ENCODE measurements at regions not wholly inside any gene's neighbourhood (a gene's known extent, or its start where the extent isn't known, plus 50 kb on each side); places are given as distances from the start of the nearest gene placed in this dataset.

DNA sequence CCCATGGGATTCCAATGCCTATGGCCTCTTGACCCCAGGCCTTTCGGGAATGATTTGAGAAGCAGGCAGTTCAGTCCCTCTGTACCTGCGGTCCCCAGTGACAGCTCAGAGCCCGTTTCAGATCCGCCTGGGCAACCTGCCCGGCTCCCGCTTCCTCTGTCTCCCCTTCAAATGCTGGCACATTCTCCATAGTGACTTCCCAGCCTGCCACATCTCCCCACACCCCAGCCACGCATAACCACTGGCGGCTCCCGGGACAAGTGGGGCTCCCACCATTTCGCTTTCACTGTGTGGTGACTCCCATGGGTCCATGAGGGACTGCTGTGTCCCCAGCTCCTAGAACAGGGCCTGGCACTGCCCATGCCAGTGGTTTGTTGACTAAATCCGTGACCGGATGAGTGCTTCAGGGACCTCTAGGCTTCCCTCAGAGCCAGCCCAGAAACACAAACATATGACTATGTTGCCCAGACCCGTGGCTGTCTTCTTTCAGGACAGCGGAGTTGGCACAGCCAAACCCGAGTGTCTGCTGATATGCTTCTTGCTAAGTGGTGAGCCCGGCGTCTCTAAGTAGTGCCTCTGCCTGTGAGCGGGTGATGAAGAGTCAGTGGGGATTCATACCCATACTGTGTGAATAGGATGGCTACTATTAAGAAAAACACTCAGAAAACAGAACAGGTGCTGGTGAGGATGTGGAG is 91.2 kb downstream of the GLI2 start:
- no peak for DNase-seq (ENCODE audit: low spot score)
- H3K4me3 ChIP-seq (ENCODE audit: severe bottlenecking), result no peak overlapping the region
- no peaks in the 10 kb centered on the region for H3K27me3 ChIP-seq (ENCODE audit: insufficient read depth, poor library complexity, severe bottlenecking)
- no peaks in the 10 kb centered on the region for H3K9me3 ChIP-seq (ENCODE audit: severe bottlenecking)
- no peaks in the 10 kb centered on the region for H3K4me1 ChIP-seq (ENCODE audit: insufficient read depth, poor library complexity, severe bottlenecking)
- ATAC-seq (ENCODE audit: low read depth), result no peak
- H3K27ac ChIP-seq (ENCODE audit: poor library complexity, severe bottlenecking), result no peak overlapping the region
- TF ChIP-seq, protein P1, sequence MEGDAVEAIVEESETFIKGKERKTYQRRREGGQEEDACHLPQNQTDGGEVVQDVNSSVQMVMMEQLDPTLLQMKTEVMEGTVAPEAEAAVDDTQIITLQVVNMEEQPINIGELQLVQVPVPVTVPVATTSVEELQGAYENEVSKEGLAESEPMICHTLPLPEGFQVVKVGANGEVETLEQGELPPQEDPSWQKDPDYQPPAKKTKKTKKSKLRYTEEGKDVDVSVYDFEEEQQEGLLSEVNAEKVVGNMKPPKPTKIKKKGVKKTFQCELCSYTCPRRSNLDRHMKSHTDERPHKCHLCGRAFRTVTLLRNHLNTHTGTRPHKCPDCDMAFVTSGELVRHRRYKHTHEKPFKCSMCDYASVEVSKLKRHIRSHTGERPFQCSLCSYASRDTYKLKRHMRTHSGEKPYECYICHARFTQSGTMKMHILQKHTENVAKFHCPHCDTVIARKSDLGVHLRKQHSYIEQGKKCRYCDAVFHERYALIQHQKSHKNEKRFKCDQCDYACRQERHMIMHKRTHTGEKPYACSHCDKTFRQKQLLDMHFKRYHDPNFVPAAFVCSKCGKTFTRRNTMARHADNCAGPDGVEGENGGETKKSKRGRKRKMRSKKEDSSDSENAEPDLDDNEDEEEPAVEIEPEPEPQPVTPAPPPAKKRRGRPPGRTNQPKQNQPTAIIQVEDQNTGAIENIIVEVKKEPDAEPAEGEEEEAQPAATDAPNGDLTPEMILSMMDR (IDR thresholded peaks at IDR 0.05; ENCODE audit: poor library complexity, severe bottlenecking), result no peak
- H3K36me3 ChIP-seq (ENCODE audit: low read depth), result no peaks in the 10 kb centered on the region

DNA sequence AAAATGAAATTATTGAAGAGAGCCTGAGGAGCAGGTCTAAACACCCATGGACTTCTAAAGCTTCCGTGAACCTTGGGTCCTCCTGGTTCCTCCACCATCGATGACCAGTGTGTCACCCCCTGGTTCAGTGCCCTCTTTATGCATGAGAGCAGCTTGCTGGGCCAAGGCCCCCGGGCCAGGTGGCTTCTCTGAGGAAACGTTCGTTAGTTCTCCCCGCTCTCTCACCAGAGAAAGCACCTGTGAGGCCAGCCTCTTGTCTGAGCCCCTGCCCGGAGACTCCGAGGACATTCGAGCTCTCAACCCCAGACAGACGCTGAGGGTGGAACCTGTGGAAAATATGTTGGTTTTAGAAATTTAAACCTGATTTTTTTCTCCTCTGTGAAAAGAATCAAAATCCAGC is 92.4 kb downstream of the GLI2 start:
- no peaks in the 10 kb centered on the region for H3K4me1 ChIP-seq (ENCODE audit: insufficient read depth, poor library complexity, severe bottlenecking)
- TF ChIP-seq, protein P1 (IDR thresholded peaks at IDR 0.05; ENCODE audit: poor library complexity, severe bottlenecking), result no peak
- H3K36me3 ChIP-seq (ENCODE audit: low read depth), result no peaks in the 10 kb centered on the region
- H3K9me3 ChIP-seq (ENCODE audit: severe bottlenecking), result no peaks in the 10 kb centered on the region
- no peaks in the 10 kb centered on the region for H3K27me3 ChIP-seq (ENCODE audit: insufficient read depth, poor library complexity, severe bottlenecking)
- ATAC-seq (ENCODE audit: low read depth) (no peak), DNase-seq (ENCODE audit: low spot score) (no peak)
- H3K27ac ChIP-seq (ENCODE audit: poor library complexity, severe bottlenecking), result no peak overlapping the region
- H3K4me3 ChIP-seq (ENCODE audit: severe bottlenecking), result no peak overlapping the region

DNA sequence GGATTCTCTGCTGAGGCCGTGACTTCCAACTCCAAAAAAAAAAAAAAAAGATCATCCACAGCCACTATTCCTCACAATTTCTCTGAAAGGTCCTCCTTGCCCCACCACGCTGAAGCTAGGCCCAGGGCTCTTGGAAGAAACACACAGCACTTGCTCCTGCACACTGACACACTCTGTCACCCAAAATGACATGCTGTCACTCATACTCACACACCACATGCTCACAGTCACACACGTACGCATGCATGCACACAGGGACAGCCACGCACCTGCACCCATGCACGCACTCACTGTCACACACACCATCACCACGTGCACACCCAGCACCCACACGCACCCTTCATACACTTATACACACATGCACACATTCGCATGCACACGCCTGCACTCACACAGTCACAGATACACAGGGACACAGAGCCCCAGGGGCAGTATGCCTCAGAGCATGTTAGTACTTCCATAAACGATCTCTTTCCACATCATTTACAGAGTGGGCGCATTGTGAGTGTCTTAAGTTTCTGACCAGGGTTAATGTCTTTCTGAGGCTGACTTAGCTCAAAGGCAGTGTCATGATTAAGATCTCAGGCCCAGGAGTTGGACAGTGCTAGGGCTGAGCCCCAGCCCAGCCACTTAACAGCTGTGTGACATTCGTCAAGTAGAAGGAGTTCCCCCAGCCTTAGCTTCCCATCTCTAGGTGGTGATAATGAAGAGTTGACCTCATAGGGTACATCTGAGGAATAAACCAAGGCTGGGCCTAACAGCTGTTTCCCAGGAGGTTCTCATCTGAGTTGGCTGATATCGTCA is 93.4 kb downstream of the GLI2 start:
- Histone ChIP-seq H3K4me1 (ENCODE audit: insufficient read depth, poor library complexity, severe bottlenecking) (no peaks in the 10 kb centered on the region), H3K27me3 (ENCODE audit: insufficient read depth, poor library complexity, severe bottlenecking) (no peaks in the 10 kb centered on the region), H3K4me3 (ENCODE audit: severe bottlenecking) (no peak overlapping the region), H3K36me3 (ENCODE audit: low read depth) (no peaks in the 10 kb centered on the region), H3K9me3 (ENCODE audit: severe bottlenecking) (no peaks in the 10 kb centered on the region), H3K27ac (ENCODE audit: poor library complexity, severe bottlenecking) (no peak overlapping the region)
- TF ChIP-seq, protein P1 (IDR thresholded peaks at IDR 0.05; ENCODE audit: poor library complexity, severe bottlenecking), result no peak
- no peak for ATAC-seq (ENCODE audit: low read depth)
- DNase-seq (ENCODE audit: low spot score), result no peak

DNA sequence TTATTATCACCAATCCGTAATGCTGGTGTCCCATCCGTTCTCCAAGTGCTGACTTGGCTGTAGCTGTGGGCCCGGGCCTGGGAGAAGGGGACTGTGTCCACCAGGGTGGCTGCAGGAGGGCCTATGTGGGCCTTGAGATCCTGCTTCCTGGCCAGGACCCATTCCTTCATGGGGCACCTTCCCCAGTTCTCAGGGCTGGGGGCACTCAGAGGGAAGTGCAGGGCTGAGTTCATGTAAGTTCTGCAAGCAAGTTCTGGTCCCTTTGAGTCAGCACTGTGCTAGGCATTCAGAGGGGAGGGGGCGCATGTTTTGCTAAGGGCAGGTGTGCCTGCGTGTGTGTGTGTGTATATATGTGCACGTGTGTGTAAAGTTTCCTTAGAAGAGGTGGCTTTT is 94.0 kb downstream of the GLI2 start:
- H3K36me3 ChIP-seq (ENCODE audit: low read depth), result no peaks in the 10 kb centered on the region
- no peaks in the 10 kb centered on the region for H3K9me3 ChIP-seq (ENCODE audit: severe bottlenecking)

More for the DNA sequence above, 94.0 kb downstream of the GLI2 start:
- TF ChIP-seq, protein P1 (IDR thresholded peaks at IDR 0.05; ENCODE audit: poor library complexity, severe bottlenecking), result no peak
- Histone ChIP-seq H3K4me1 (ENCODE audit: insufficient read depth, poor library complexity, severe bottlenecking) (no peaks in the 10 kb centered on the region), H3K27me3 (ENCODE audit: insufficient read depth, poor library complexity, severe bottlenecking) (no peaks in the 10 kb centered on the region), H3K27ac (ENCODE audit: poor library complexity, severe bottlenecking) (no peak overlapping the region), H3K4me3 (ENCODE audit: severe bottlenecking) (no peak overlapping the region)
- no peak for DNase-seq (ENCODE audit: low spot score)
- no peak for ATAC-seq (ENCODE audit: low read depth)

All from RWPE2 (cell line).